ENCODE measurements at regions not wholly inside any gene's neighbourhood (a gene's known extent, or its start where the extent isn't known, plus 50 kb on each side); places are given as distances from the start of the nearest gene placed in this dataset.

- DNase-seq, result no peak
- no peaks in the 10 kb centered on the region for H3K4me1 ChIP-seq
- H3K9me3 ChIP-seq, result no peaks in the 10 kb centered on the region
- no peak overlapping the region for H3K4me3 ChIP-seq (ENCODE audit: low read depth, low read length)
- H3K36me3 ChIP-seq, result no peaks in the 10 kb centered on the region
- TF ChIP-seq CTCF (IDR thresholded peaks at IDR 0.05; ENCODE audit: low read depth, low read length), result no peak
- no peaks in the 10 kb centered on the region for H3K27me3 ChIP-seq
Observed at GRCh38 chr7:96621932-96622331, 87.7 kb downstream of the SEM1 start.

GRCh38 chr7:96614154-96614867, 95.3 kb downstream of the SEM1 start:
- no peaks in the 10 kb centered on the region for H3K9me3 ChIP-seq
- TF ChIP-seq CTCF (IDR thresholded peaks at IDR 0.05; ENCODE audit: low read depth, low read length), result no peak
- no peaks in the 10 kb centered on the region for H3K36me3 ChIP-seq
- H3K4me3 ChIP-seq (ENCODE audit: low read depth, low read length), result no peak overlapping the region
- no peaks in the 10 kb centered on the region for H3K27me3 ChIP-seq
- no peak for DNase-seq
- H3K4me1 ChIP-seq, result no peaks in the 10 kb centered on the region

GRCh38 chr7:96612034-96612433, 97.6 kb downstream of the SEM1 start:
- no peaks in the 10 kb centered on the region for H3K4me1 ChIP-seq
- no peak for DNase-seq

GRCh38 chr7:96605045-96605716, 104.5 kb downstream of the SEM1 start:
- DNase-seq, result no peak
- Histone ChIP-seq H3K9me3 (no peaks in the 10 kb centered on the region), H3K4me1 (no peaks in the 10 kb centered on the region; the same call in 1 of the 2 replicates), H3K4me3 (ENCODE audit: low read depth, low read length) (no peak overlapping the region), H3K36me3 (no peaks in the 10 kb centered on the region), H3K27me3 (no peaks in the 10 kb centered on the region)
- no peak for TF ChIP-seq CTCF (IDR thresholded peaks at IDR 0.05; ENCODE audit: low read depth, low read length)

More at GRCh38 chr7:96612034-96612433, 97.6 kb downstream of the SEM1 start:
- no peak overlapping the region for H3K4me3 ChIP-seq (ENCODE audit: low read depth, low read length)
- H3K27me3 ChIP-seq, result no peaks in the 10 kb centered on the region
- TF ChIP-seq CTCF (IDR thresholded peaks at IDR 0.05; ENCODE audit: low read depth, low read length), result no peak
- no peaks in the 10 kb centered on the region for H3K9me3 ChIP-seq
- H3K36me3 ChIP-seq, result no peaks in the 10 kb centered on the region

- DNase-seq, result no peak
- Histone ChIP-seq H3K9me3 (no peaks in the 10 kb centered on the region), H3K4me3 (ENCODE audit: low read depth, low read length) (no peak overlapping the region), H3K36me3 (no peaks in the 10 kb centered on the region), H3K4me1 (no peaks in the 10 kb centered on the region; the same call in none of the 2 replicates), H3K27me3 (no peaks in the 10 kb centered on the region)
- no peak for TF ChIP-seq CTCF (IDR thresholded peaks at IDR 0.05; ENCODE audit: low read depth, low read length)
Observed at GRCh38 chr7:96599288-96599936, 110.2 kb downstream of the SEM1 start.
